ENCODE measurements at regions not wholly inside any gene's neighbourhood (a gene's known extent, or its start where the extent isn't known, plus 50 kb on each side); places are given as distances from the start of the nearest gene placed in this dataset.
"Not testable (repeated sequence)": the region's sequence is repeated elsewhere in the genome, so short reads cannot be mapped to it uniquely, and the experiment has no call there.

GRCh38 chr3:43236008-43236407 is 50.3 kb upstream of the SNRK start:
- no peak for DNase-seq

GRCh38 chr3:43233062-43233461 is 53.3 kb upstream of the SNRK start:
- peak in 1 of 14 donors; percentile 74 for DNase-seq

- peak in 1 of 14 donors; percentile 78 for DNase-seq
These were observed 54.9 kb upstream of the SNRK start for GRCh38 chr3:43231276-43232000.

DNA sequence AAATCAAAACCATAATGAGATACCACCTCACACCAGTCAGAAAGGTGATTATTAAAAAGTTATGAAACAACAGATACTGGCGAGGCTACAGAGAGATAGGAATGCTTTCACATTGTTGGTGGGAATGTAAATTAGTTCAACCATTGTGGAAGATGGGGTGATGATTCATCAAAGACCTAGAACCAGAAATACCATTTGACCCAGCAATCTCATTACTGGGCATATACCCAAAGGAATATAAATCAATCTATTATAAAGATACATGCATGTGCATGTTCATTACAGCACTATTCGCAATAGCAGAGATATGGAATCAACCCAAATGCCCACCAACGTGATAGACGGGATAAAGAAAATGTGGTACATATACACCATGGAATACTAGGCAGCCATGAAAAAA is 56.5 kb upstream of the SNRK start:
- not testable (repeated sequence) for DNase-seq

DNA sequence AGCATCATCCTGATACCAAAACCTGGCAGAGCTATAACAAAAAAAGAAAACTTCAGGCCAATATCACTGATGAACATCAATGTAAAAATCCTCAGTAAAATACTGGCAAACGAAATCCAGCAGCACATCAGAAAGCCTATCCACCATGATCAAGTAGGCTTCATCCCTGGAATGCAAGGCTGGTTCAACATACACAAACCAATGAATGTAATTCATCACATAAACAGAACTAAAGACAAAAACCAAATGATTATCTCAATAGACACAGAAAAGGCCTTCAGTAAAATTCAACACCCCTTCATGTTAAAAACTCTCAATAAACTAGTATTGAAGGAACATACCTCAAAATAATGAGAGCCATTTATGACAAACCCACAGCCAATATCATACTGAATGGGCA is 58.7 kb upstream of the SNRK start:
- DNase-seq: not testable (repeated sequence)

GRCh38 chr3:43224405-43225073 is 61.8 kb upstream of the SNRK start:
- DNase-seq: no peak

DNA sequence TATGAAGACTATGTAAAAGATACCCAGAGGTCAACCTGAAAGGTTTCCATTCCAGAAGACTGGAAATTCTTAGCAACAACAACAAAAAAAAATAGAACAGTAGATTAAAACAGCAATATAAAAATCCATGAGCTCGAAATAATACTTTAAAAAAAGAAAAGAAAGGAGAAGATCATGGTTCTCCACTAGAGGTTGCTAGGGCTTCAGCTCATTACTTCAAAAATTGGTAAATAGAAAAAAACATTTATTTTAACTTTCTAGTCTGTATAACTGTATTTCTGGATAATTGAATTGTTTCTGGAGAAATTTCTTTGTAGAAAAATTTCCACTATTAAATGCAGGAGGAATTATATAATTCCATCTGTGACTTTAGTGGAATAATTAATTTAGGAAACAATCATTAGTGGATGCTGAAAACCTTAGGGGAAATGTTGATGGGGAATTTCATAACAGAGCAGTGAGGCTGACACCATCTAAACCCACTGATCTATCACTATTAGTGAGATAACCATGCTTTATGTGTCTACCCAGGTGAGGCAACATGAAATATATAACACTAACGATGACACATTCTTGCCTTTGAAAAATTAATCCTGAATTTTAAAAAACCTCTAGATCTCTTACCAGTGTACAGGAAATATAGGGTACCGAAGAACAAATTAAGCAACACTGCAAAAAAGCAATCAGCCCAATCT is 62.5 kb upstream of the SNRK start:
- DNase-seq: no peak

DNA sequence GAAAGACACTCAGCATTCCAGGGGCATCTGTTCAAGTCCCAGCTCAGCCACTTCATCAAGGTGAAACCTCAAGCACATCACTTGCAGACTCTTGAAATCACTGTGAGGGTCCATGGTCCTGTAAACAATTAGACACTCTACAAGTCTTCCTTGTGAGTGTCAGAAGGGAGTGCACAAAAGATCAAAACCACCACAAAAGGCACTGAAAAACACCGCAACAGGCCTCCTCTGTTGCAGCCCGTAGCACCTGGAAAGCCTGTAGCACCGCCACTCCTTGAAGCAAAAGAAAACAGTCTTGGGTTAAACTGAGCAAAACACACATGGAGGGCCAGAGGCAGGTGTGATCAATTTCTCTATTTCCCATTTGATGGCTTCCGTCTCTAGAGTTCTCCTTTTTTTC is 63.8 kb upstream of the SNRK start:
- DNase-seq: no peak

DNA sequence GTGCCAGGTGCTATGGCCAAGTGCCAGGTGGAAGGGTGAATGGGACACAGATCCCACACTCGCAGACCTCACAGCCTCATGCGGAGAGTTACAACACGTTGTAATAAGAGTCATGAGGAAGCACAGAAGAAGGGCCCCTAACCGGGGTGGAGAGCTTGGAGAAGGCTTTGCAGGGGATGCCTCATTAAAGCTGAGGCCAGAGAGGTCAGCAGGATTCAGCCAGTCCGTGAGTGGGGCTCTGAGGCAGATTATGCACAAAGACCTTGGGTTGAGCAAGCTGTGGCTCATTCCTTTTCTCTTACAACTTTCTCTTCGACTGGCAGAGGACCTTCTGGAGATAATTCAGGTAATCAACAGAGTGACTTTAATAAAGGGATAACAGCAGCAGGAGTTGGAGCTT is 65.3 kb upstream of the SNRK start:
- DNase-seq: no peak

DNA sequence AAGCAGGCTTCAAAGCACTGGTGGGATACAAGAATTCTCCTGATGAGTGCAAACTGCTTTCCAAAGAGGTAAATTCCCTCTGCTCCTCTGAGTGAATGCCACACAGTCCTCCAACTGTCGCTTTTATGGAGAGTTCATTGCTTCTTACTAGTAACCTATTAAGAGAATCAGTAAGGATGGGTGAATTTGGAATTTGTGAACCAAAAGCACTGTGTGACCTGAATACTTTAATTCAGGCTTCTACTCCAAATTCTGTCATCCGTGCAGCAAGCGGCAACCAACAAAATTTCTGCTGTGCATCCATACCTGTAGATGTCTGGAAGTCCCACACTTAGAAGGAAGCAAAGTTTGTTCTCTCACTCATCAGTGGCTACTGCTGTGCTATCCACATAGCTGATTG is 66.7 kb upstream of the SNRK start:
- DNase-seq: no peak

GRCh38 chr3:43218921-43219320 is 67.4 kb upstream of the SNRK start:
- no peak for DNase-seq

DNA sequence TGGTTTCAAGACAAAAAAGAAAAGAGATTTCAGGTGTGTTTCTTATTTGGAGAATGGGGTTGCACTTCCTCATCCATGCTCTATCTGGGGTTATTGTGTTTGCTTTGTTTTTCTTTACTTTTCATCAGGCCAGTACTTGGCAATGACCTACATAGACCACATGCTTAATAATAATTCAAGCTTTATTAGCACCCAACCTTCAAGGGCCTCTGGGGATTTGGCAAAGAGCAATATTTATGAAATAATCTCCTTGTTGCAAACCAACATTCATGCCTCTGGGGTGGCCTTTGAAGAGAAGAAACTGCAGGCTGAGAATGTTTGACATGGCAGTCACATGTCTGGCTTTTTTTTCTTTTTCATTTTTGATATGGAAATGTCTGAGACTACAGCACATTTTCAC is 68.2 kb upstream of the SNRK start:
- DNase-seq: no peak

GRCh38 chr3:43217633-43218032 is 68.7 kb upstream of the SNRK start:
- DNase-seq: no peak

DNA sequence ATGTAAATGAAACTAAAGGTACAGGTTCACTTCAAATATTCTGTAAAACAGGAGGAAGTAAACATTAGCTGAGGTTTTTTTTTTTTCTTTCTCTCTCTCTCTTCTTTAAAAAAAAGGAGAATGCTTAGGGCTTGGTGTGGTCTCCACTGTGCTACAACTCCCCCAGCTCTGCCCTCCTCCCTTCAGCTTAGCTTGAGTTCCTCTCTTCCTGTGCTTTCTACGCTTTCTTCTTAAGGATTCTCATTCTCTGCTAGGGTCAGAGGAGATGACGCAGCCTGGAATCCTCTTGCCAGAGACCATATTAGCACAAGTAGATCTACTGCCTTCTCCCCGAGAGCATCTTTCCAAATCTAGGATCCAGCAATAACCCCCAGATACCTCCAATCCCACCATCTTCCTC is 69.1 kb upstream of the SNRK start:
- no peak for DNase-seq

- no peak for DNase-seq
These were observed 70.6 kb upstream of the SNRK start for GRCh38 chr3:43215663-43216275.

- no peak for DNase-seq
These were observed 71.2 kb upstream of the SNRK start for GRCh38 chr3:43215138-43215537.

DNA sequence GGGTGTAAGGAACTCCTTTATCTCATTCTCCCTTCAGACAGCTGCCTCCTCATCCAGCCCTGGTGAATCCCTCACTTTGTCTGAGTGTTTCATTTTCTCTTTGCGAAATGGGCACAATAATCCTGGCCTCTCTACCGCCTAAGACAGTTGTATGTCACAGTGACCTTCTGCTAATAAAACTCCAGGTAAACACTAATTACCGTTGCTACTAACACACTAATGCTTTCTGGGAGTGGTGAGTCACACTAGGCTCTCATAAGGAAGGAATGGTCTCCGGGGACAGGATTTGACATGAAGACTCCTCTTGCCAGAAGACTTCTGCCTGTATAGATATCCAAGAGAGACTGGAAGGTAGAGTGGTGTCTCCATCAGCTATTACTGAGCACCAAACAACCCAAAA is 71.7 kb upstream of the SNRK start:
- DNase-seq: no peak

GRCh38 chr3:43213631-43214030 is 72.7 kb upstream of the SNRK start:
- DNase-seq: no peak

DNA sequence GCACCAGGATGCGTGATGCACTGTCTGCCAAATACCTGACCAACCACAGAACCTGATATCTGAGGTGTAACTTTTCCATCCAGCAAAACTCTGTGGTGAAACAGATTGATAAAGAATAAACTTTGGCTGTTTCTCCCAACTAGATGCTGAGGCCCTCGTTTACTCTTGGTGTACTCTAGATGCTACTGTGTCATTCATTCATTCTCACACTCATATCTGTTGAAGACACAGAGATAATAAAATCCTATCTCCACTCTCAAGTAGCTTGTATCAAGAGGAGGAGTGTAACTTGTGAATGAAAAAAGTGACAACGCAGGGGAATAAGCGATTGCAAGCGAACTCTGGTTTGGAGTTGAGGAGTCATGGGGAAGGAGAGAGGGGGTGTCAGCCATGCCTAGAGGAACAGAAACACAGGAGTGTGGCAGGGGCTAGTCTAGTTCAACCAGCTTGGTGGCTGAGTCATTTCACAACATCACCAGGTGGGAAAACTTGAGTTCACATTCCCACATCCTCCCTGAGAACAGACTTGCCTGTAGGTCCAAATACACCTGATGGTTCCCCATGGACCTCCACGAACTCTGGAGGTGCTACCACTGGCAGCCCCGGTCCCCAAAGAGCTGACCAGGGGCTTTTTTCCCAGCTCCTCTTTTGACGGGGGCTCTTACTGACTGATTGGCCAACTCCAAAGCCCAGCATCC is 73.3 kb upstream of the SNRK start:
- no peak for DNase-seq

- peak in 1 of 14 donors; percentile 78 for DNase-seq
These were observed 74.7 kb upstream of the SNRK start for GRCh38 chr3:43211681-43212080.

DNA sequence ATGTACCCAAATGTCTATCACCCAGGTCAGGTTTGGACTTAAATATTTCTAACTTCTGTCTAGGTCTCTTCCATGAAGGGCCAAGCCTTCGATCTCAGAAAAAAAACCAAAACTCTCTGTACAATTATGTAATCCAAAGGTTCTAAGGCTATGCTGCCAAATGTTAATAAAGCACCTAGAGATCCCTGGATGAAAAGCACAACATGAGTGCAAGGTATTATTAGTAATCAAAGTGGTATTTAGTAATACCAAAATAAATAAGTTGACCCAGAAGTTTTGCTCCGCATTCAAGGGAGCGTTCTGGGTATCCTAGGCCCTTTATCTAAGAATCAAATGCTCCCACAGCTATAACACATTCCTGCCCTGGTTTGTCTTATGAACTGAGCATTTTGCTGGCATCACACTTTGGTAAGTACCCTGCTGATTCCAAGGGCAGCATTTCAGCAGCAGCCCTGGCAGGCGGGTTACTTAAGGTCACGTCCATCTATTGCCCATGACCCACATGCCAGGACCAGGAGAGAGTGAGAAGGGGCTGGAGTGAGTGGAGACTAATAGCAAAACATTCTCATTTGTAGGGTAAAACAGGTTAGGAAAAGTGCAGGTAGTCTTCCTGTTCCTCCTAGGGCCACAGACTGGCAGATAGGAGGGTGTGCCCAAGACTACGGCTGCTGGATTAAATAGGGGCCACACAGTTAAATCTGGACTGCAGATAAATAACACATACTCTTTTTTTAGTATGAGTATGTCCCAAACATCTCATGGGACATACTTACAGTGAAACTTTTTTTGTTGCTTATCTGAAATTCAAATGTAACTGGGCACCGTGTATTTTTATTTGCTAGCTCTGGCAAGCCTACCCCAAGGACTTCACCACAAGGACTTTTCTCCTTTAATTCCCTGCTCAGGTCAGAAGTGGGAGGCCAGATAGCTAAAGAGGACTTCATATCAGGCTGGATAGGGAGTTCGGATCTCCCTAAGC is 76.0 kb upstream of the SNRK start:
- peak in 1 of 14 donors; percentile 70 for DNase-seq

Measured in C1 segment of cervical spinal cord (tissue), 14 donors.